ENCODE measurements at regions not wholly inside any gene's neighbourhood (a gene's known extent, or its start where the extent isn't known, plus 50 kb on each side); places are given as distances from the start of the nearest gene placed in this dataset.

DNA sequence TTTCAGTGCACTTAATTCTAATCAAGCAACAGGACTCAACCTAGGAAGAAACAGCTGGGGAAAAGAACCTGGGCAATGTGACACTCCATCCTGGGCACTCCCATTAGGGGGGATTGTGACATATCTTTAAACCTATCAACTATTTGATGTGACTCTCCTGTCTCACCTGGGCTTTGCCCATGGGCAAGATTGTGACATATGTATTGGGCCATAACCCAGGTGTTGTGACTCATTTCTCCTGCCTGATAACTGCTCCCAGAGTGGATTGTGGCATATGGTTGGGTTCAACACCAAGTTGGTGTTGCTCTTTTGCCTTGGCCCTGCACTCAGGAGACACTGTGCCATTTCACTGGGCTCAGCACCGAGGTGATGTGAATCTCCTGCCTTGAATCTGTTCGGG is 82.6 kb downstream of the ZNF723 start:
- peaks cover 58% of the 10 kb centered on the region for H3K9me3 Mint-ChIP-seq (ENCODE audit: low read depth)

GRCh38 chr19:22918221-22918620 is 84.8 kb downstream of the ZNF728 start:
- Mint-ChIP-seq H3K4me3 (ENCODE audit: unreplicated experiment) (no peak overlapping the region), H3K36me3 (ENCODE audit: low read depth) (no peaks in the 10 kb centered on the region), H3K9me3 (ENCODE audit: low read depth) (peaks cover 59% of the 10 kb centered on the region), H3K27me3 (ENCODE audit: low read depth) (no peaks in the 10 kb centered on the region), H3K4me1 (ENCODE audit: low read depth) (no peaks in the 10 kb centered on the region), H3K27ac (ENCODE audit: unreplicated experiment) (no peak overlapping the region)
- DNase-seq (ENCODE audit: low spot score), result no peak
- TF ChIP-seq, protein P1, sequence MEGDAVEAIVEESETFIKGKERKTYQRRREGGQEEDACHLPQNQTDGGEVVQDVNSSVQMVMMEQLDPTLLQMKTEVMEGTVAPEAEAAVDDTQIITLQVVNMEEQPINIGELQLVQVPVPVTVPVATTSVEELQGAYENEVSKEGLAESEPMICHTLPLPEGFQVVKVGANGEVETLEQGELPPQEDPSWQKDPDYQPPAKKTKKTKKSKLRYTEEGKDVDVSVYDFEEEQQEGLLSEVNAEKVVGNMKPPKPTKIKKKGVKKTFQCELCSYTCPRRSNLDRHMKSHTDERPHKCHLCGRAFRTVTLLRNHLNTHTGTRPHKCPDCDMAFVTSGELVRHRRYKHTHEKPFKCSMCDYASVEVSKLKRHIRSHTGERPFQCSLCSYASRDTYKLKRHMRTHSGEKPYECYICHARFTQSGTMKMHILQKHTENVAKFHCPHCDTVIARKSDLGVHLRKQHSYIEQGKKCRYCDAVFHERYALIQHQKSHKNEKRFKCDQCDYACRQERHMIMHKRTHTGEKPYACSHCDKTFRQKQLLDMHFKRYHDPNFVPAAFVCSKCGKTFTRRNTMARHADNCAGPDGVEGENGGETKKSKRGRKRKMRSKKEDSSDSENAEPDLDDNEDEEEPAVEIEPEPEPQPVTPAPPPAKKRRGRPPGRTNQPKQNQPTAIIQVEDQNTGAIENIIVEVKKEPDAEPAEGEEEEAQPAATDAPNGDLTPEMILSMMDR (IDR thresholded peaks at IDR 0.05), result no peak

More for the DNA sequence above, 82.6 kb downstream of the ZNF723 start:
- no peaks in the 10 kb centered on the region for H3K4me1 Mint-ChIP-seq (ENCODE audit: low read depth)
- no peak overlapping the region for H3K27ac Mint-ChIP-seq (ENCODE audit: unreplicated experiment)
- TF ChIP-seq, protein P1 (IDR thresholded peaks at IDR 0.05), result no peak
- H3K36me3 Mint-ChIP-seq (ENCODE audit: low read depth), result no peaks in the 10 kb centered on the region
- no peak for DNase-seq (ENCODE audit: low spot score)
- H3K27me3 Mint-ChIP-seq (ENCODE audit: low read depth), result no peaks in the 10 kb centered on the region
- H3K4me3 Mint-ChIP-seq (ENCODE audit: unreplicated experiment), result no peak overlapping the region

- peaks cover 61% of the 10 kb centered on the region for H3K9me3 Mint-ChIP-seq (ENCODE audit: low read depth)
- H3K36me3 Mint-ChIP-seq (ENCODE audit: low read depth), result no peaks in the 10 kb centered on the region
- TF ChIP-seq, protein P1 (IDR thresholded peaks at IDR 0.05), result no peak
- H3K27ac Mint-ChIP-seq (ENCODE audit: unreplicated experiment), result no peak overlapping the region
- no peaks in the 10 kb centered on the region for H3K4me1 Mint-ChIP-seq (ENCODE audit: low read depth)
- no peak for DNase-seq (ENCODE audit: low spot score)
- no peaks in the 10 kb centered on the region for H3K27me3 Mint-ChIP-seq (ENCODE audit: low read depth)
- H3K4me3 Mint-ChIP-seq (ENCODE audit: unreplicated experiment), result no peak overlapping the region
Observed at GRCh38 chr19:22919946-22920345, 83.0 kb downstream of the ZNF728 start.

Data from chondrocyte (in vitro differentiated cells).